NCI-H345 treated with DMSO at 0.1 percent for 48 hours (cell line): ENCODE measurements at regions not wholly inside any gene's neighbourhood (a gene's known extent, or its start where the extent isn't known, plus 50 kb on each side); places are given as distances from the start of the nearest gene placed in this dataset.
"Not testable (repeated sequence)": the region's sequence is repeated elsewhere in the genome, so short reads cannot be mapped to it uniquely, and the experiment has no call there.

Experiments
- DNase-seq: peaks from one replicate; lab custom pipeline; 2025; ENCODE audit not compliant: unreplicated experiment; lab: John Stamatoyannopoulos, UW

DNA sequence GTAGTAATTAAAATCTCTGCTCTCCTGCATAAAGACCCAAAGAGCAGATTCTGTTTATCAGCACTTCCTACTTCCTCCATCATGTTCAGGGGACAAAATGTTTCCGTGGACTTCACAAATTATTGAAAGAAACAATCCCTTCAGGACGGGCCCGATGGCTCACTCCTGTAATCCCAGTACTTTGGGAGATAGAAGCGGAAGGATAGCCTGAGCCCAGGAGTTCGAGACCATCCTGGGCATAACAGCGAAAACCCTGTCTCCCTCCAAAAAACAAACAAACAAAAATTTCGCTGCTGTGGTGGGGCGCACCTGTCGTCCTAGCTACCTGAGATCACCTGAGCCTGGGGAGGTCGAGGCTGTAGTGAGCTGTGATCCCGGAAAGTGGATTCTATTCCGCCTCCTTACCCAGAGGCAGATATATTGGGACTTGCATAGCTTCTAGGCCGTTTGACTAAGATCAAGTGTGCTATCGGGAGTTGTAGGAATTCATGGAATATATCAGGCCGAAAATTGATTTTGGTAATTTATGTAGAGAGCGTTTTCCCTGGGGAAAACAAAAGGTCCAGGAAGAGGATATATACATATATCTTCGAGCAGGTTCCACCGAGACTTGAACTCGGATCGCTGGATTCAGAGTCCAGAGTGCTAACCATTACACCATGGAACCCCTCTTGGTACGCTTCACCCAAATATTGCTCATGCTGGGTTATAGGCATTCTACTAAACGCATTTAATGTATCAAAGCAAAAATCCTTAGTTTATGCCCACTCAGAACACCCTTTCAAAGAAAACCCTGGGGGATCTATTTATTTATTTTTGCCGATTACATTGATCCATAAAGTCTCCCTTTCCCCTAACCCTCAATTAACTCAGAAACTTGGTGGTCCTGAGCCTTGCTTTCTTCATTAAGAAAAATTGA, 74.5 kb upstream of the ZNF184 start:
- no peak for DNase-seq

DNA sequence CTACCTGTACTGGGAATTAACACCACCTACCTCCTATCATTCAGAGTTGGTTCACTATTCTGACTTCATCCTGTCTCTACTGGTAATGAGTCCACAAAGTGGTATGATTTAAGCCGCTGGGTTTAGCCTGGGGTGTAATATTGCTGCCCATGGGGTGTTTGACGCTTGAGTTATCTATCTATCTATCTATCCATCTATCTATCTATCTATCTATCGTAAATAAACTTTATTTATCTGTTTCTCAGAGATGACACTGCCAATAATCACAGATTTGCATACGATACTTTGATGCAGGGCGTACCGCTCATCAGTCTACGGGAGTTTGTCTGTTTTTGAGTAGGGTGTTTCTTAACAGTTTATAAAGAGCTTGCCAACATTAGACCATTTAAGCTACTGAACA, 73.6 kb upstream of the ZNF184 start:
- DNase-seq = no peak

DNA sequence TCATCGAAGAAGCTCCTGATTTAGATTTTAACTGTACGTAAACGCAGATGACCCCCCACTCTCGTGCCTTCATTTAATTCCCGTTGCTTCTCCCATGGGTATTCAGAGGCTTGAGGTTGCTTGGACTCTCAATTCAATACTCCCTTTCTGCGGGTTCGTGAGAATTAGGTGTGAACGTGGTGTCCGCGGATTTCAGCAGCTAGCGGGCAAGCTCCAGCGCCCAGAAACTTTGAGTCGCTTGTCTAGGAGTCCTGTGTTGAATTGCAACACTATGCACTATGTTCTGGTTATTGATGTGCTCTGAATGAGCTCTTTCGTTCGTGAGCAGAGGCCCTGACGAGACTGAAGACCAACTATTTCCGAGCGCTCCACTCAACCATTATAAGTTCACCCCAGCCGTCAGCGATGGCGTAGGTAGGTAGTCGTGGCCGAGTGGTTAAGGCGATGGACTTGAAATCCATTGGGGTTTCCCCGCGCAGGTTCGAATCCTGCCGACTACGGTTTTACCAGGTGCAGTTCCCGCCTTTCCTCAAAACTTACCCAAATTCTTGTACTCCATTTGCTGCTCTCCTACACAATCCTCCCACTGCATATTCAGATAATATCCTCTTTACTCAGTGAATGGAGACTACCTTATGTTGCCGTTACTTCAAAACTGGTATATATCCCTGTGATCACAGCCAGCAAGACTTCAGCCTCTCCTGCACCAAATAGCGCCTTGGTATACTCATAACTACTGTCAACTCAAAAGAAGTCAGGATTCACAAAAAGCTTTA, 72.6 kb upstream of the ZNF184 start:
- no peak for DNase-seq

DNA sequence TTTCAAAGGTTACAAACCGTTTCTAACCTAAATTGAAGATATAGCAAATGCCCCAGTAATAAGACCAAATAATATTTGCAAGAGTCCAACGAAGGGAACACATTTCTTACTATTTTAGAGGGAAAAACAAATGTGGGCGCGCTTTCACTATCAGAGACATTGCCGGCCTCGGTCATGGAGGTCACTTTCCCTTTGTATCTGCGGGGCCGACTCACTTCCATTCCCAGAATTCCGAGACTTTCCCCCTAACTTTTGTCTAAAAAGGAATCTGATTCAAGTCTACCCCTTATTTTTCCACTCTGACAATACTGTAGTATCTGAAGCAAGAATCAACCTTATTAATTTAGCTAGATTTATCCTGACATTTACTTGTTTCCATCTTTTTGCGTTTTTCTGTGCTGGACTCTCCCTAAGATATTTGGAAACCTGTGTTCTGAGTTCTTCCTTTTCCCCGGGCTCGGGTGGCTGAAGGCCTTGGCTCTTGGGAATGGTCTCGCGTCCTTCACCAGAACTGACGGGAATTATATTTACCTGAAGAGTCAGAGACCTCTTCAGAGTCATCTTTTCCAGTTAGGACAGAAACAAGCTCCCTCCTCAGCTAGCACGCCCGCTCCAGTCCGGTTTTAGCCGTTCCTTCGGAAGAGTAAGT, 71.8 kb upstream of the ZNF184 start:
- no peak for DNase-seq

DNA sequence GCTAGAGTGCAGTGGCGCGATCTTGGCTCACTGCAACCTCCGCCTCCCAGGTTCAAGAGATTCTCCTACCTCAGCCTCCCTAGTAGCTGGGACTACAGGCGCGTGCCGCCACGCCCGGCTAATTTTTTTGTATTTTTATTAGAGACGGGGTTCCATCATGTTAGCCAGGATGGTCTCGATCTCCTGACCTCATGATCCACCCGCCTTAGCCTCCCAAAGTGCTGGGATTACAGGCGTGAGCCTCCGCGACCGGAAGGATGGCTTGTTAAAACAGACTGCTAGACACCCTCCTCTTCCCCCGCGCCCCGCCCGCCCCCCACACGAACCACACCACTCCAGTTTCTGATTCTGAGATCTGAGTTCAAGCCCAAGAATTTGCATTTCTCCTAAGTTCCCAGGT, 71.2 kb upstream of the ZNF184 start:
- not testable (repeated sequence) for DNase-seq

DNA sequence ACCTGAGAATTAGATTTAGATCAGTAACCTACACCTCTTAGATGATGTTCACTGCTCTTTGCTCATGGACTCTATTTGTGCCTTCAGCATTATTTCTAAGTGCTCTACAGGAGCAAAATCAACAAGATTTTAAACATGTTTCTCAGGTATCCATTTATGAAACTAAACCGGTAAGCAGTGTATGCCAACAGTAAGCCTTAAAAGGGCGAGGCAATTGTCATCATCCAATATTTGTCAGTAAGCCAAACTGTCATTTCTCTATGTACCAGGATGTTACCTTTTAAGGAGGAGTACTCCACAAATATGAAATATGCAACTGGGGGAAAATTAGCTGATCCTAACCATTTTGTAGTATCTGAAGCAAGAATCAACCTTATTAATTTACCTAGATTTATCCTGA, 69.6 kb upstream of the ZNF184 start:
- no peak for DNase-seq

DNA sequence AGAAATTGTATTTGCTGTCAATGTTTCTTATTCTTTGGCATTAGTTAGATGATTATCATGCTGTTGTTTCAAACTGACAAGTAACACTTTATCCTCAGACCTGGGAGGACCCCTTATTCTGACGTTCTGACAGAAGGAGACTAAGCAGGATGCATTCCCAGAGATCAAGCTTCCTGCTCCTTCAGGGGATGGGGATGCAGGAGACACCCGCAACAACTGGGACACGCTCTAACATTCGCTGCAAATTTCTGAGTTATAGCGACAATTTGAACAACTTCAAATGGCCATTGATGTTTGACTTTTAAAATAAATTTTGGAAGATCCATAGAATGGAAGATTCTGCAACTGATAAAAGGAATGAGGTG, 69.0 kb upstream of the ZNF184 start:
- no peak for DNase-seq

DNA sequence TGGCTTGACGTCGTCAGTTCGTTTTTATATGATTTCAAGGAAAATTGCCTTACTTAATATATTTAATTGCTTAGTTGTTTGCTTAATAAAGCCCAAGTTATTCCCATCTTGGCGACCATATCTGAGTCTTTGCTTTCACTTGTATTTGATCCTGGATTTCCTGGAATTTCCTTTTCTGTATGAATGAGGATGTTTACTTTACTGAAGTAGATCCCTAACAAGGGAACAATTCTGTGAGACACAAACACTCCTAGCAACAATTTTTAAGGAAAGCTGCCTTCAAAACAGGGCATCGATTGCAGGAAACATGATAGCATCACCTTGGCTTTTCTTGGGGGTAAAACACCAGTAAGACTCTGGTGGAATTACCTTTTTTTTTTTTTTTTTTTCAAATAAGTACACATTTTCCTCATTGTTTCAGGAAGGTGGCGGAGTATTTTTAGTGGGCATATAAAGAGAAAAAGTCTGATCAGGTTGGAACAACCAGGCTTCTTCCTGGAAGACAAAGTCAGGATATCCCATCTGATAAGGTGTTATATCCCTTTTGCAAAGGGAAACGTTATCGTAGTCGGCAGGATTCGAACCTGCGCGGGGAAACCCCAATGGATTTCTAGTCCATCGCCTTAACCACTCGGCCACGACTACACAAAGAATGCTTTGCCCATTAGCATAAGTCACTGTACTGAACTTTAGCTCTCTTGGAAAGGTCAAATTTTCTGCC, 68.5 kb upstream of the ZNF184 start:
- DNase-seq = no peak

DNA sequence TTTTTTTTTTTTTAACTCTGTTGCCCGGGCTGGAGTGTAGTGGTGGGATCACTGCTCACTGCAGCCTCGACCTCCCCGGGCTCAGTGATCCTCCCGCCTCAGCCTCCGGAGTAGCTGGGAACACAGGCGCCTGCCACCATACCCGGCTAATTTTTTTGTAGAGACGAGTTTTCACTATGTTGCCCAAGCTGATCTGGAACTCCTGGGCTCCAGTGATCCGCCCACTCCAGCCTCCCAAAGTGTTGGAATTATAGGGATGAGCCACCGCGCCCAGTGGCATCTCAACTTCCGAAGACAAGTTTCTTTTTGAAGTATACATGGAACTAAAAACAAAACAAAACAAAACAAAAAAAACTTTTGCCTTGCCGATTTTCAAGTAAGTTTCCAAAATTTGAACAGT, 66.6 kb upstream of the ZNF184 start:
- DNase-seq = no peak

DNA sequence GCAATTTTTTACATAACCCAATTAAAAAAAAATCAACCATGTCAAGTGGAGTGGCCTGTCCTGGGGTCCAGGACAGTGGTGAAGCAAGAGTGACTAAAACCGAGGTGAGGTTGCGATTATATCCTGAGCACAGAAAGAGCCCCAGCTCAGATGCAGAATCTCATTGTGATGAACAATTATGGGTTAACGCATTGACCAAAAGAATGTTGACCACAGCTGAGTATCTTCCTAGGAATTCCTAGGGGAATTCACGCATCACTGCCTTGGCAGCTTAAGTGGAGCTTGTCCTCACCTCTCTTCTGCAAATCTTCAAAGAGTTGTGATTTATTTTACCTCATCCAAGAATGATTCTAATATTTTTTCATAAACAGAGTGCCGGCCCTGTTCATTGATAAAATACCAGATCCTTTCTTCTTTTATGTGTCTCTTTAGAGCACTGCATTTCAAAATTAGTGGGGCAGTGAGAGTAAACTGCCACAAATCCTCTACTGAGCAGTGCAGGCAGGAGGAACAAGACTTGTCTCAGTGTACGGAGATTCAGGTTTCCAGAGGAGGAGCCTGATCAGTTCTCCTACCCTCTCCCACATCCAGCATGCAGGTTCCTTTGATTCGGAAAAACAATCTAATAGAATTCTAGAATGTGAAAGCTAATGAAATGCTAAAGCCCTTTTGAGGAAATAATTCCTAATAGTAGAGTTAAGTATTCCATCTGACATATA, 60.1 kb upstream of the ZNF184 start:
- no peak for DNase-seq

DNA sequence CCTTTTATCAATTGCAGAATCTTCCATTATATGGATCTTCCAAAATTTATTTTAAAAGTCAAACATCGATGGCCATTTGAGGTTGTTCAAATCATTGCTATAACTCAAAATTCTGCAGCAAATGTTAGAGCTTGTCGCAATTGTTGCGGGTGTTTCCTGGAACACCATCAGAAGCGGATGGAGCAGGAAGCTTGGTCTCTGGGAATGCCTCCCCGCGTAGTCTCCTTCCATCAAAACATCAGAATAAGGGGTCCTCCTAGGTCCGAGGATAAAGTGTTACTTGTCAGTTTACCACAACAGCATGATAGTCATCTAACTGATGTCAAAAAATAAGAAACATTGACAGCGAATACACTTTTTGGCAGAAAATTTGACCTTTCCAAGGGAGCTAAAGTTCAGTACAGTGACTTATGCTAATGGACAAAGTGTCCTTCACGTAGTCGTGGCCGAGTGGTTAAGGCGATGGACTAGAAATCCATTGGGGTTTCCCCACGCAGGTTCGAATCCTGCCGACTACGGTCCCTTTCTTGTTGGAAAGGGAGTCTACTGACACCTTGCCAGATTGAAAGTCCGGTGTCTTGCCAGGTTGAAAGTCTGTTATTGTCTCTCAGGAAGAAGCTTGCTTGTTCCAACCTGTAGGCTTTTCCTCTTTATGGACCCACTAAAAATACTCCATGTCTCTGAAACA, 59.0 kb upstream of the ZNF184 start:
- no peak for DNase-seq

DNA sequence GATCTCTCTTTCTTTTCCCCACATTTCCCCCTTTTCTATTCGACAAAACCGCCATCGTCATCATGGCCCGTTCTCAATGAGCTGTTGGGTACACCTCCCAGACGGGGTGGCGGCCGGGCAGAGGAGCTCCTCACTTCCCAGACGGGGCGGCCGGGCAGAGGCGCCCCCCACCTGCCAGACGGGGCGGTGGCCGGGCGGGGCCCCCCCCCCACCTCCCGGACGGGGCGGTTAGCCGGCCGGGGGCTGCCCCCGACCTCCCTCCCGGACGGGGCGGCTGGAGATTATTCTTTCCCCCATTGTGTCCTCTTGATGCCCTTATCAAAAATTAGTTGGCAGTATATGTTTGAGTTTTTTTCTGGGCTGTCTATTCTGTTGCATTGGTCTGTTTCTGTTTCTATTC, 56.9 kb upstream of the ZNF184 start:
- DNase-seq = not testable (repeated sequence)

DNA sequence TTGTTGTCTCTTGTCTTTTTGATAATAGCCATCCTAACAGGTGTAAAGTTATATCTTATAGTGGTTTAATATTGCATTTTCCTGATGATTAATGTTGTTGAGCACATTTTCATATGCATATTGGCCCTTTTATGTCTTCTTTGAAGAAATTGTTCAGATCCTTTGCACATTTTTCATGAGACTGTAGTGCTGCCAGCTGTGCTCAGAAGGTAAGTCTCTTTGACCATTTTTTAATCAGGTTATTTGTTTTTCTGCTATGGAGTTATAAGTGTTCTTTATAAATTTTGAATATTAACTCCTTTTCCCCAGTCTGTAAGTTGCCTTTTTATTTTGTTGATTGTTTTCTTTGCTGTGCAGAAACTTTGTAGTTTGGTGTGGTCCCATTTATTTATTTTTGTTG, 55.8 kb upstream of the ZNF184 start:
- DNase-seq = no peak
